ENCODE measurements at regions not wholly inside any gene's neighbourhood (a gene's known extent, or its start where the extent isn't known, plus 50 kb on each side); places are given as distances from the start of the nearest gene placed in this dataset.
"Not testable (repeated sequence)": the region's sequence is repeated elsewhere in the genome, so short reads cannot be mapped to it uniquely, and the experiment has no call there.

- H3K4me3 Mint-ChIP-seq (ENCODE audit: unreplicated experiment): no peak overlapping the region
- no peak for TF ChIP-seq EZH2 (IDR thresholded peaks at IDR 0.05; ENCODE audit: insufficient read depth, low read length)
- TF ChIP-seq, protein P1, sequence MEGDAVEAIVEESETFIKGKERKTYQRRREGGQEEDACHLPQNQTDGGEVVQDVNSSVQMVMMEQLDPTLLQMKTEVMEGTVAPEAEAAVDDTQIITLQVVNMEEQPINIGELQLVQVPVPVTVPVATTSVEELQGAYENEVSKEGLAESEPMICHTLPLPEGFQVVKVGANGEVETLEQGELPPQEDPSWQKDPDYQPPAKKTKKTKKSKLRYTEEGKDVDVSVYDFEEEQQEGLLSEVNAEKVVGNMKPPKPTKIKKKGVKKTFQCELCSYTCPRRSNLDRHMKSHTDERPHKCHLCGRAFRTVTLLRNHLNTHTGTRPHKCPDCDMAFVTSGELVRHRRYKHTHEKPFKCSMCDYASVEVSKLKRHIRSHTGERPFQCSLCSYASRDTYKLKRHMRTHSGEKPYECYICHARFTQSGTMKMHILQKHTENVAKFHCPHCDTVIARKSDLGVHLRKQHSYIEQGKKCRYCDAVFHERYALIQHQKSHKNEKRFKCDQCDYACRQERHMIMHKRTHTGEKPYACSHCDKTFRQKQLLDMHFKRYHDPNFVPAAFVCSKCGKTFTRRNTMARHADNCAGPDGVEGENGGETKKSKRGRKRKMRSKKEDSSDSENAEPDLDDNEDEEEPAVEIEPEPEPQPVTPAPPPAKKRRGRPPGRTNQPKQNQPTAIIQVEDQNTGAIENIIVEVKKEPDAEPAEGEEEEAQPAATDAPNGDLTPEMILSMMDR (IDR thresholded peaks at IDR 0.05; ENCODE audit: insufficient read depth, low read depth, low read length): no peak
- H3K27ac ChIP-seq (ENCODE audit: low read depth, low read length): no peak overlapping the region
- DNase-seq (ENCODE audit: low read depth) (no peak), FAIRE-seq (no peak)
- H3K27me3 ChIP-seq (ENCODE audit: insufficient read depth, low read length): no peaks in the 10 kb centered on the region
- no peaks in the 10 kb centered on the region for H3K4me1 ChIP-seq (ENCODE audit: insufficient read depth, low read length)
- no peaks in the 10 kb centered on the region for H3K9me3 Mint-ChIP-seq (ENCODE audit: unreplicated experiment)
- H2AFZ ChIP-seq (ENCODE audit: low read depth, low read length): no peak overlapping the region
- no peaks in the 10 kb centered on the region for H3K9me3 ChIP-seq (ENCODE audit: insufficient read depth, low read depth, low read length)
- no peaks in the 10 kb centered on the region for H3K36me3 ChIP-seq (ENCODE audit: insufficient read depth, low read length)
- no peak overlapping the region for H3K27ac Mint-ChIP-seq (ENCODE audit: unreplicated experiment)
- H3K9ac ChIP-seq (ENCODE audit: low read length): no peak overlapping the region
- no peaks in the 10 kb centered on the region for H3K27me3 Mint-ChIP-seq (ENCODE audit: low read depth, unreplicated experiment)
- H3K79me2 ChIP-seq (ENCODE audit: insufficient read depth, low read length): no peaks in the 10 kb centered on the region
- no peak overlapping the region for H3K4me2 ChIP-seq (ENCODE audit: low read length)
- H3K36me3 Mint-ChIP-seq (ENCODE audit: low read depth, unreplicated experiment): no peaks in the 10 kb centered on the region
- H3K4me1 Mint-ChIP-seq (ENCODE audit: low read depth, unreplicated experiment): peaks cover 3% of the 10 kb centered on the region
- no peaks in the 10 kb centered on the region for H4K20me1 ChIP-seq (ENCODE audit: insufficient read depth, low read length)
- no peak overlapping the region for H3K4me3 ChIP-seq (ENCODE audit: insufficient read depth, low read depth, low read length)
Measured at GRCh38 chr5:50343715-50344114, 97.4 kb downstream of the EMB start.

DNA sequence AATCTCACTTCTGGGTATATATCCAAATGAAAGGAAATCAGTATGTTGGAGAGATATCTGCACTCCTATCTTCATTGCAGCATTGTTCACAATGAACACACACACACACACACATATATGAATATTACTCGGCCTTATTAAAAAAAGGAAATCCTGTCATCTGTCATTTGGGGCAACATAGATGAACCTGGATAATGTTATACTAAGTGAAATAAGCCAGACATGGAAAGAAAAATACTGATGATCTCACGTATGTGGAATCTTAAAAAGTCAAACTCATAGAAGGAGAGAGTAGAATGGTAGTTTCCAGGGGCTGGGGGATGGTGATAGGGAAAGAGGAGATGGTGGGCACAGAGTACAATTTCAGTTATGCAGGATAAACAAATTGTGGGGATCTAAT lies 100.3 kb downstream of the EMB start:
- Histone ChIP-seq H3K36me3 (ENCODE audit: insufficient read depth, low read length) (no peaks in the 10 kb centered on the region), H4K20me1 (ENCODE audit: insufficient read depth, low read length) (no peaks in the 10 kb centered on the region), H2AFZ (ENCODE audit: low read depth, low read length) (no peak overlapping the region), H3K4me2 (ENCODE audit: low read length) (no peak overlapping the region), H3K9ac (ENCODE audit: low read length) (no peak overlapping the region), H3K79me2 (ENCODE audit: insufficient read depth, low read length) (no peaks in the 10 kb centered on the region), H3K4me3 (ENCODE audit: insufficient read depth, low read depth, low read length) (no peak overlapping the region), H3K27ac (ENCODE audit: low read depth, low read length) (no peak overlapping the region), H3K4me1 (ENCODE audit: insufficient read depth, low read length) (no peaks in the 10 kb centered on the region), H3K27me3 (ENCODE audit: insufficient read depth, low read length) (no peaks in the 10 kb centered on the region), H3K9me3 (ENCODE audit: insufficient read depth, low read depth, low read length) (no peaks in the 10 kb centered on the region)
- FAIRE-seq: no peak
- DNase-seq (ENCODE audit: low read depth): no peak
- Mint-ChIP-seq H3K9me3 (ENCODE audit: unreplicated experiment) (no peaks in the 10 kb centered on the region), H3K27me3 (ENCODE audit: low read depth, unreplicated experiment) (no peaks in the 10 kb centered on the region), H3K27ac (ENCODE audit: unreplicated experiment) (no peak overlapping the region), H3K4me1 (ENCODE audit: low read depth, unreplicated experiment) (peaks cover 3% of the 10 kb centered on the region), H3K36me3 (ENCODE audit: low read depth, unreplicated experiment) (no peaks in the 10 kb centered on the region), H3K4me3 (ENCODE audit: unreplicated experiment) (no peak overlapping the region)
- TF ChIP-seq, protein P1 (IDR thresholded peaks at IDR 0.05; ENCODE audit: insufficient read depth, low read depth, low read length): no peak
- TF ChIP-seq EZH2 (IDR thresholded peaks at IDR 0.05; ENCODE audit: insufficient read depth, low read length): no peak

- not testable (repeated sequence) for H3K4me1 ChIP-seq (ENCODE audit: insufficient read depth, low read length); H4K20me1 ChIP-seq (ENCODE audit: insufficient read depth, low read length); H3K4me3 ChIP-seq (ENCODE audit: insufficient read depth, low read depth, low read length); H3K4me2 ChIP-seq (ENCODE audit: low read length); H3K9me3 ChIP-seq (ENCODE audit: insufficient read depth, low read depth, low read length); H3K4me3 Mint-ChIP-seq (ENCODE audit: unreplicated experiment); H3K27me3 Mint-ChIP-seq (ENCODE audit: low read depth, unreplicated experiment); H3K27ac Mint-ChIP-seq (ENCODE audit: unreplicated experiment); H3K27me3 ChIP-seq (ENCODE audit: insufficient read depth, low read length); FAIRE-seq; H3K27ac ChIP-seq (ENCODE audit: low read depth, low read length); H3K36me3 ChIP-seq (ENCODE audit: insufficient read depth, low read length); H3K36me3 Mint-ChIP-seq (ENCODE audit: low read depth, unreplicated experiment); H3K9me3 Mint-ChIP-seq (ENCODE audit: unreplicated experiment); H3K79me2 ChIP-seq (ENCODE audit: insufficient read depth, low read length); H3K4me1 Mint-ChIP-seq (ENCODE audit: low read depth, unreplicated experiment); H3K9ac ChIP-seq (ENCODE audit: low read length); H2AFZ ChIP-seq (ENCODE audit: low read depth, low read length); DNase-seq (ENCODE audit: low read depth)
Measured at GRCh38 chr5:50330633-50331032, 110.5 kb downstream of the EMB start.

Measured in astrocyte (in vitro differentiated cells and primary cell).